ENCODE measurements at regions not wholly inside any gene's neighbourhood (a gene's known extent, or its start where the extent isn't known, plus 50 kb on each side); places are given as distances from the start of the nearest gene placed in this dataset.
"Not testable (repeated sequence)": the region's sequence is repeated elsewhere in the genome, so short reads cannot be mapped to it uniquely, and the experiment has no call there.

DNA sequence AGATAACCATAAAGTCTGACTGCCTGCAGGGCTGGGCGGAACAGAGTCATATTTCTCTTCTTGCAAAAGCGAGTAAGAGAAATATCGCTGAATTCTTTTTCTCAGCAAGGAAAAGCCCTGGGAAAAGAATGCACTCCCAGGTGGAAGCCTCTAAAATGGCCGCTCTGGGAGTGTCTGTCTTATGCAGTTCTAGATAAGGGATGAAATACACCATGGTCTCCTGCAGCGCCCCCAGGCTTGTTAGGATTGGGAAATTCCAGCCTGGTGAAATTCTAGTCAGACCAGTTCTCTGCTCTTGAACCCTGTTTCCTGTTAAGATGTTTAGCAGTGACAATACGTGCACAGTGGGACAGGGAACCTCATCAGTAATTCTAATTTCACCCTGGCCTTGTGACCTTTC lies 362.2 kb downstream of the GJA1 start:
- TF ChIP-seq POLR2A, CTCF (IDR thresholded peaks at IDR 0.05): not testable (repeated sequence)

All from heart left ventricle (tissue), 13 donors.